ENCODE measurements at regions not wholly inside any gene's neighbourhood (a gene's known extent, or its start where the extent isn't known, plus 50 kb on each side); places are given as distances from the start of the nearest gene placed in this dataset.

DNA sequence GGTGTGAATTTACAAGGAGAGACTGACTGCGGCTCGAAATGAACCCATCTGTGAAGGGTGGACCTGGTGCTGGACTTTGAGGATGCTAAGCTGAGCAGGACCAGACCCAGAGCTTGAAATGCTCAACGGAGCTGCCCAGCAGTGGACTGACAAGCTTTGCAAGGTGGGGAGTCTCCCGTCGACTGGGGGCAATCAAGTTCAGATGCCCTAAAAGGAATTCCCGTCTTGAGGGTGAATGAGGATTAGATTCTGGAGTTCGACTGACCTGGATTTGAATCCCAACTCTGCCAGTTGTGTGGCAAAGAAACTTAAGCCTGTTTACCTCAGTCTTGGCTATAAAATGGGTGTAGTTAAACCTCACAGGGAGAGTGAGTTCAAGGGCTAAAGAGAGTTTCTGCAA is 204.4 kb upstream of the LHX5 start:
- H3K27ac ChIP-seq, result no peak overlapping the region
- H3K4me1 ChIP-seq (replicated peaks in 1 of 2), result no peaks in the 10 kb centered on the region
- no peaks in the 10 kb centered on the region for H3K9me3 ChIP-seq (replicated peaks in 1 of 3)
- intact Hi-C loops (cut with DNase I), result no loop called here
- peaks cover 4% of the 10 kb centered on the region for H3K27me3 ChIP-seq
- no peaks in the 10 kb centered on the region for H3K36me3 ChIP-seq (replicated peaks in 1 of 2)
- 76 to 80% (median 76%) methylated on average over 5 to 7 of the region's 7 CpGs for WGBS, 4 donors
- TF ChIP-seq CTCF (IDR thresholded peaks at IDR 0.05) (no peak), POLR2A (IDR thresholded peaks at IDR 0.05) (no peak)
- DNase-seq, result no peak
- H3K4me3 ChIP-seq, result no peak overlapping the region

- intact Hi-C loops (cut with DNase I), result no loop called here
- peaks cover 11% of the 10 kb centered on the region for H3K27me3 ChIP-seq
These were observed 203.3 kb upstream of the LHX5 start for GRCh38 chr12:113674996-113675395.

DNA sequence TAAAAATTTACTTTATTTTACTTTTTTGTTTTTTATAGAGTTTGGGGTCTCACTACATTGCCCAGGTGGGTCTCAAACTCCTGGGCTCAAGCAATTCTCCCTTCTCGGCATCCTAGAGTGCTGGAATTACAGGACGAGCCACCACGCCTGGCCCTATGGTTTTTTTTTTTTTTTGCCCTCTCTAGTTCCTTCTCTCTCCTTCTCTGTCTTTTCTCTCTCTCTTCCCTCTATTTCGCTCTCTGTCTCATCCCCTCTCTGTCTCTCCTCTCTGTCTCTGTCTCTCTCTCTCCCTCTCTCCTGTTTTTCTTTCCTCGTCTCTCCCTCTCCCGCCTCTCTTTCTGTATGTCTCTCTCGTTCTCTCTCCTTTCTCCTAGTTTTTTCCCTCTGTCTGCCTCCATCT is 202.6 kb upstream of the LHX5 start:
- TF ChIP-seq CTCF (IDR thresholded peaks at IDR 0.05), result no peak
- TF ChIP-seq POLR2A (IDR thresholded peaks at IDR 0.05), result no peak
- H3K27me3 ChIP-seq, result peaks cover 15% of the 10 kb centered on the region
- no peaks in the 10 kb centered on the region for H3K9me3 ChIP-seq (replicated peaks in 1 of 3)
- no peak overlapping the region for H3K27ac ChIP-seq
- WGBS, 4 donors, result 64 to 72% (median 69%) methylated on average over 7 of the region's 7 CpGs
- DNase-seq, result no peak
- intact Hi-C loops (cut with DNase I), result no loop called here
- H3K4me3 ChIP-seq, result no peak overlapping the region
- no peaks in the 10 kb centered on the region for H3K36me3 ChIP-seq (replicated peaks in 1 of 2)
- H3K4me1 ChIP-seq (replicated peaks in 1 of 2), result no peaks in the 10 kb centered on the region

More at GRCh38 chr12:113674996-113675395, 203.3 kb upstream of the LHX5 start:
- Histone ChIP-seq H3K9me3 (replicated peaks in 1 of 3) (no peaks in the 10 kb centered on the region), H3K27ac (no peak overlapping the region), H3K4me3 (no peak overlapping the region), H3K4me1 (replicated peaks in 1 of 2) (no peaks in the 10 kb centered on the region), H3K36me3 (replicated peaks in 1 of 2) (no peaks in the 10 kb centered on the region)
- TF ChIP-seq CTCF (IDR thresholded peaks at IDR 0.05) (no peak), POLR2A (IDR thresholded peaks at IDR 0.05) (no peak)
- DNase-seq, result no peak
- WGBS, 4 donors, result 25 to 35% (median 30%) methylated on average over 9 of the region's 9 CpGs

GRCh38 chr12:113673458-113674238 is 202.0 kb upstream of the LHX5 start:
- no peak for DNase-seq
- Histone ChIP-seq H3K27ac (no peak overlapping the region), H3K36me3 (replicated peaks in 1 of 2) (no peaks in the 10 kb centered on the region), H3K27me3 (peaks cover 17% of the 10 kb centered on the region), H3K4me1 (replicated peaks in 1 of 2) (no peaks in the 10 kb centered on the region), H3K9me3 (replicated peaks in 1 of 3) (no peaks in the 10 kb centered on the region), H3K4me3 (no peak overlapping the region)
- no peak for TF ChIP-seq POLR2A (IDR thresholded peaks at IDR 0.05)
- TF ChIP-seq CTCF (IDR thresholded peaks at IDR 0.05), result no peak
- intact Hi-C loops (cut with DNase I), result no loop called here
- 46 to 52% (median 47%) methylated on average over 19 to 20 of the region's 20 CpGs for WGBS, 4 donors
